IMR-90 (cell line): ENCODE measurements at regions not wholly inside any gene's neighbourhood (a gene's known extent, or its start where the extent isn't known, plus 50 kb on each side); places are given as distances from the start of the nearest gene placed in this dataset.

Experiments
- ATAC-seq: fragments of 200-7000 bp; cut with Tn5 transposase; 2 replicates; pipeline ENCODE4 v1.9.1; 2020; ENCODE audit warnings: low read depth, mild to moderate bottlenecking, moderate library complexity
- BruUV-seq: library from RNA; stranded (reverse); fragments of 400-500 nt; replicated peaks from 2 replicates; lab custom pipeline; 2021; lab: Mats Ljungman, UMichigan
- CTCF ChIA-PET: fragments of 300-600 bp; formaldehyde crosslinking; extraction: SDS; loops from one replicate; lab custom pipeline; 2021; ENCODE audit warnings: antibody characterized with exemption; lab: Yijun Ruan, JAX
- POLR2A ChIA-PET: fragments of 300-600 bp; sonication (Branson Sonifier 250); formaldehyde crosslinking; loops from one replicate; lab custom pipeline; 2022; ENCODE audit warnings: antibody characterized with exemption; ENCODE audit not compliant: unreplicated experiment; lab: Charles Lee
- DNase-seq: peaks from one replicate; pipeline ENCODE4 v3.0.0; 2013
- H2AFZ ChIP-seq: replicated peaks from 2 replicates; pipeline ENCODE3; 2013; ENCODE audit warnings: low read length, mild to moderate bottlenecking; ENCODE audit not compliant: poor library complexity
- H2AK5ac ChIP-seq: 2 replicates; pipeline ENCODE4 v1.6.1; 2013; ENCODE audit warnings: low read depth, low read length, inconsistent platforms
- H2AK9ac ChIP-seq: replicated peaks from 2 replicates; pipeline ENCODE3; 2013; ENCODE audit warnings: mild to moderate bottlenecking, low read depth, low read length, moderate library complexity; ENCODE audit not compliant: poor library complexity
- H2BK120ac ChIP-seq: 2 replicates; pipeline ENCODE4 v1.6.1; 2013; ENCODE audit warnings: low read depth, low read length, inconsistent platforms
- H2BK15ac ChIP-seq: 3 replicates; pipeline ENCODE4 v1.6.1; 2013; ENCODE audit warnings: low read depth, low read length, inconsistent platforms
- H2BK20ac ChIP-seq: 2 replicates; pipeline ENCODE4 v1.6.1; 2013; ENCODE audit warnings: low read depth, mild to moderate bottlenecking, inconsistent platforms, low read length, moderate library complexity
- H2BK5ac ChIP-seq: 2 replicates; pipeline ENCODE4 v1.6.1; 2013; ENCODE audit warnings: mild to moderate bottlenecking, low read depth, low read length, inconsistent platforms; ENCODE audit not compliant: poor library complexity, severe bottlenecking
- H3K14ac ChIP-seq: replicated peaks from 2 replicates; pipeline ENCODE4 v1.6.1; 2013; ENCODE audit warnings: low read depth, low read length, inconsistent platforms
- H3K18ac ChIP-seq: 2 replicates; pipeline ENCODE4 v1.6.1; 2013; ENCODE audit warnings: low read depth, low read length, control low read depth
- H3K23ac ChIP-seq: 2 replicates; pipeline ENCODE4 v1.6.1; 2013; ENCODE audit warnings: low read depth, low read length, inconsistent platforms
- H3K27ac ChIP-seq: 2 replicates; pipeline ENCODE4 v1.5.1; 2013; ENCODE audit warnings: mild to moderate bottlenecking, control low read depth, low read length; ENCODE audit not compliant: insufficient read depth
- H3K27me3 ChIP-seq: 2 replicates; pipeline ENCODE4 v1.6.1; 2013; ENCODE audit warnings: low read length; ENCODE audit not compliant: control insufficient read depth, insufficient read depth
- H3K36me3 ChIP-seq: 2 replicates; pipeline ENCODE4 v1.6.1; 2013; ENCODE audit warnings: low read length, mixed read lengths; ENCODE audit not compliant: control insufficient read depth, insufficient read depth
- H3K4ac ChIP-seq: 2 replicates; pipeline ENCODE4 v1.6.1; 2013; ENCODE audit warnings: low read depth, low read length, inconsistent platforms
- H3K4me1 ChIP-seq: 2 replicates; pipeline ENCODE4 v1.6.1; 2013; ENCODE audit warnings: low read length, mixed read lengths; ENCODE audit not compliant: control insufficient read depth, insufficient read depth
- H3K4me2 ChIP-seq: 2 replicates; pipeline ENCODE4 v1.6.1; 2013; ENCODE audit warnings: low read depth, mild to moderate bottlenecking, control low read depth, low read length, moderate library complexity
- H3K4me3 ChIP-seq: 2 replicates; pipeline ENCODE4 v1.5.1; 2013; ENCODE audit warnings: low read depth, mild to moderate bottlenecking, control low read depth, low read length, moderate library complexity; ENCODE audit not compliant: insufficient read depth
- H3K56ac ChIP-seq: 2 replicates; pipeline ENCODE4 v1.6.1; 2013; ENCODE audit warnings: low read length, inconsistent platforms; ENCODE audit not compliant: insufficient read depth; ENCODE audit errors: extremely low read depth
- H3K79me1 ChIP-seq, 2 experiments: 2 replicates each; pipeline ENCODE4 v1.6.1; 2013; ENCODE audit warnings: low read length in 2 of 2, inconsistent platforms in 1 of 2, low read depth in 1 of 2
- H3K9ac ChIP-seq: 2 replicates; pipeline ENCODE4 v1.6.1; 2013; ENCODE audit warnings: low read depth, low read length, control low read depth
- H3K9me1 ChIP-seq: 2 replicates; pipeline ENCODE4 v1.6.1; 2013; ENCODE audit warnings: low read length, inconsistent platforms; ENCODE audit not compliant: insufficient read depth
- H3K9me3 ChIP-seq: 2 replicates; pipeline ENCODE4 v1.6.1; 2013; ENCODE audit warnings: low read length; ENCODE audit not compliant: control insufficient read depth, insufficient read depth
- H4K20me1 ChIP-seq: 2 replicates; pipeline ENCODE4 v1.6.1; 2013; ENCODE audit warnings: low read length, inconsistent platforms; ENCODE audit not compliant: insufficient read depth
- H4K5ac ChIP-seq: 2 replicates; pipeline ENCODE4 v1.6.1; 2013; ENCODE audit warnings: mild to moderate bottlenecking, low read depth, low read length, control low read depth
- H4K8ac ChIP-seq, 2 experiments: 2 replicates each; pipeline ENCODE4 v1.6.1; 2013; ENCODE audit warnings: low read depth in 2 of 2, low read length in 2 of 2, control low read depth in 1 of 2, inconsistent platforms in 1 of 2
- H4K91ac ChIP-seq: 2 replicates; pipeline ENCODE4 v1.6.1; 2013; ENCODE audit warnings: low read depth, low read length, inconsistent platforms; ENCODE audit not compliant: insufficient read depth
- BHLHE40 ChIP-seq: fragments of 150-350 bp; IDR thresholded peaks from 2 replicates; pipeline ENCODE4 v1.6.1; 2016; ENCODE audit warnings: mild to moderate bottlenecking, low read depth, low read length
- CEBPB ChIP-seq: IDR thresholded peaks from 2 replicates; pipeline ENCODE4 v1.6.1; 2012; ENCODE audit warnings: low read depth, low read length, improper control_type of control experiment
- CHD1 ChIP-seq: IDR thresholded peaks from 2 replicates; pipeline ENCODE4 v1.6.1; 2012; ENCODE audit warnings: low read depth, low read length, improper control_type of control experiment
- FOS ChIP-seq: fragments of 150-350 bp; IDR thresholded peaks from 2 replicates; pipeline ENCODE4 v1.6.1; 2016; ENCODE audit warnings: low read depth, low read length
- MAFK ChIP-seq: IDR thresholded peaks from 2 replicates; pipeline ENCODE4 v1.6.1; 2012; ENCODE audit warnings: low read depth, low read length, improper control_type of control experiment
- MAZ ChIP-seq: IDR thresholded peaks from 2 replicates; pipeline ENCODE4 v1.6.1; 2012; ENCODE audit warnings: low read depth, mild to moderate bottlenecking, low read length, improper control_type of control experiment, moderate library complexity, borderline replicate concordance
- MXI1 ChIP-seq: IDR thresholded peaks from 2 replicates; pipeline ENCODE4 v1.6.1; 2012; ENCODE audit warnings: low read depth, mild to moderate bottlenecking, low read length, moderate library complexity, borderline replicate concordance
- NFE2L2 ChIP-seq: fragments of 150-350 bp; IDR thresholded peaks from 2 replicates; pipeline ENCODE4 v1.6.1; 2016; ENCODE audit warnings: low read depth, mild to moderate bottlenecking, low read length
- POLR2A ChIP-seq: IDR thresholded peaks from 2 replicates; pipeline ENCODE4 v1.6.1; 2012; ENCODE audit warnings: mild to moderate bottlenecking, low read depth, low read length
- RAD21 ChIP-seq: IDR thresholded peaks from 2 replicates; pipeline ENCODE4 v1.6.1; 2012; ENCODE audit warnings: low read length, improper control_type of control experiment
- RCOR1 ChIP-seq: IDR thresholded peaks from 2 replicates; pipeline ENCODE4 v1.6.1; 2012; ENCODE audit warnings: mild to moderate bottlenecking, low read length, improper control_type of control experiment; ENCODE audit not compliant: insufficient replicate concordance
- RFX5 ChIP-seq: IDR thresholded peaks from 2 replicates; pipeline ENCODE4 v1.8.0; 2012; ENCODE audit warnings: low read depth, mild to moderate bottlenecking, low read length, moderate library complexity
- SMC3 ChIP-seq: fragments of 150-350 bp; IDR thresholded peaks from 2 replicates; pipeline ENCODE4 v1.6.1; 2016; ENCODE audit warnings: low read depth, mild to moderate bottlenecking, antibody characterized with exemption, low read length, moderate library complexity
- WGBS, 2 experiments: methylation state at CpG; one replicate each; pipeline versions ENCODE4 v1.1.5 to v1.1.7; 2013; ENCODE audit warnings: missing lambda C conversion rate in 2 of 2; ENCODE audit not compliant: insufficient read length in 1 of 2; ENCODE audit errors: extremely low coverage in 2 of 2; 5-methylcytosine and 5-hydroxymethylcytosine counted together
- dilution Hi-C: fragments of 300-500 bp; cut with HindIII; formaldehyde crosslinking; loops from one replicate; pipeline ENCODE4 v1.14.3; 2018; ENCODE audit warnings: low sequenced_read_pairs; ENCODE audit not compliant: unreplicated experiment
- in situ Hi-C: fragments of 300-500 bp; cut with MboI; formaldehyde crosslinking; loops from 3 replicates; pipeline ENCODE4 v1.14.3; 2019; ENCODE audit warnings: low sequenced_read_pairs, inconsistent platforms, mixed read lengths
- intact Hi-C: fragments of 100-400 bp; cut with micrococcal nuclease; formaldehyde crosslinking; loops from 2 replicates; pipeline ENCODE4 v1.10.0; 2022
- TF ChIP-seq, protein P1 (sequence below): fragments of 150-350 bp; IDR thresholded peaks from 2 replicates; pipeline ENCODE4 v1.6.1; 2017; ENCODE audit warnings: mild to moderate bottlenecking, antibody characterized with exemption, low read length, low read depth
- TF ChIP-seq, protein P2 (sequence below): conservative IDR thresholded peaks from 2 replicates; pipeline ENCODE4 v1.5.1; 2012; ENCODE audit warnings: mild to moderate bottlenecking, low read depth, low read length, improper control_type of control experiment
- TF ChIP-seq, protein P3 (sequence below): fragments of 150-350 bp; IDR thresholded peaks from 2 replicates; pipeline ENCODE4 v1.6.1; 2016; ENCODE audit warnings: low read depth, mild to moderate bottlenecking, low read length, moderate library complexity, borderline replicate concordance

DNA sequence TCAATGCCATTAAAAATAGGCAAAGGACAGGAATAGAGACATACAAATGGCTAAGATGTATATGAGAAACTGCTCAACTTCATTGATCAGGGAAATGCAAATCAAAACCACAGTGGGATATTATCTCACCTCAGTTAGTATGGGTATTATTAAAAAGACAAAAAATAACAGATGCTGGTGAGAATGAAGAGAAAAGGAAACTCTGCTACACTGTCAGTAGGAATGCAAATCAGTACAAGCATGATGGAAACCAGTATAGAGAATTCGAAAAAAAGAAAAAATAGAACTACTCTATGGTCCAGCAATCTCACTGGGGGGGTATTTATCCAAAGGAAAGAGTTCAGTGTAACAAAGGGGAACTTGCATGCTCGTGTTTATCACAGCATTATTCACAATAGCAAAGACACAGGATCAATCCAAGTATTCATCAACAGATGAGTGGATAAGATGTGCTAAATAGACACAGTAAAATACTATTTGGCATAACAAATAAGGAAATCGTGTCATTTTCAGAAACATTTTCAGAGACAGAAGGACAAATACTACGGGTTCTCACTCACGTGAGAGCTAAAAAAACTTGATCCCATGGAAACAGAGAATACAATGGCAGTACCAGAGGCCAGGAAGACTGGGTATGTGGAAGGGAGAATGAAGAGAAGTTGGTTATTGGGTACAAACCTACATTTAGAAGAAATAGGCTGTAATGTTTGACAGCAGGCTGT lies 60.6 kb downstream of the CCDC74A start:
- H2BK120ac ChIP-seq, result no peak overlapping the region
- no peaks in the 10 kb centered on the region for H3K4me1 ChIP-seq
- no peak overlapping the region for H3K18ac ChIP-seq

More for the DNA sequence above, 60.6 kb downstream of the CCDC74A start:
- Histone ChIP-seq H4K5ac (no peak overlapping the region), H2AFZ (no peak overlapping the region), H3K36me3 (no peaks in the 10 kb centered on the region), H3K27ac (no peak overlapping the region), H2AK9ac (no peak overlapping the region), H2BK15ac (no peak overlapping the region), H4K91ac (no peak overlapping the region), H2AK5ac (no peak overlapping the region), H4K8ac (no peak overlapping the region), H3K4ac (no peak overlapping the region), H3K9me1 (no peaks in the 10 kb centered on the region), H3K23ac (no peak overlapping the region), H3K27me3 (peaks cover 2% of the 10 kb centered on the region), H3K79me1 (no peaks in the 10 kb centered on the region), H3K4me3 (no peak overlapping the region), H3K56ac (no peak overlapping the region), H2BK20ac (no peak overlapping the region), H3K9me3 (no peaks in the 10 kb centered on the region), H3K9ac (no peak overlapping the region), H3K14ac (no peak overlapping the region), H4K20me1 (no peaks in the 10 kb centered on the region), H2BK5ac (no peak overlapping the region), H3K4me2 (no peak overlapping the region)
- intact Hi-C loops (no loop called here), dilution Hi-C loops (no loop called here), in situ Hi-C loops (no loop called here)
- POLR2A ChIA-PET, result no interaction called here
- no peak for TF ChIP-seq MAZ
- TF ChIP-seq, protein P1, sequence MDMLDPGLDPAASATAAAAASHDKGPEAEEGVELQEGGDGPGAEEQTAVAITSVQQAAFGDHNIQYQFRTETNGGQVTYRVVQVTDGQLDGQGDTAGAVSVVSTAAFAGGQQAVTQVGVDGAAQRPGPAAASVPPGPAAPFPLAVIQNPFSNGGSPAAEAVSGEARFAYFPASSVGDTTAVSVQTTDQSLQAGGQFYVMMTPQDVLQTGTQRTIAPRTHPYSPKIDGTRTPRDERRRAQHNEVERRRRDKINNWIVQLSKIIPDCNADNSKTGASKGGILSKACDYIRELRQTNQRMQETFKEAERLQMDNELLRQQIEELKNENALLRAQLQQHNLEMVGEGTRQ, result no peak
- no peak for TF ChIP-seq RAD21
- TF ChIP-seq, protein P2, sequence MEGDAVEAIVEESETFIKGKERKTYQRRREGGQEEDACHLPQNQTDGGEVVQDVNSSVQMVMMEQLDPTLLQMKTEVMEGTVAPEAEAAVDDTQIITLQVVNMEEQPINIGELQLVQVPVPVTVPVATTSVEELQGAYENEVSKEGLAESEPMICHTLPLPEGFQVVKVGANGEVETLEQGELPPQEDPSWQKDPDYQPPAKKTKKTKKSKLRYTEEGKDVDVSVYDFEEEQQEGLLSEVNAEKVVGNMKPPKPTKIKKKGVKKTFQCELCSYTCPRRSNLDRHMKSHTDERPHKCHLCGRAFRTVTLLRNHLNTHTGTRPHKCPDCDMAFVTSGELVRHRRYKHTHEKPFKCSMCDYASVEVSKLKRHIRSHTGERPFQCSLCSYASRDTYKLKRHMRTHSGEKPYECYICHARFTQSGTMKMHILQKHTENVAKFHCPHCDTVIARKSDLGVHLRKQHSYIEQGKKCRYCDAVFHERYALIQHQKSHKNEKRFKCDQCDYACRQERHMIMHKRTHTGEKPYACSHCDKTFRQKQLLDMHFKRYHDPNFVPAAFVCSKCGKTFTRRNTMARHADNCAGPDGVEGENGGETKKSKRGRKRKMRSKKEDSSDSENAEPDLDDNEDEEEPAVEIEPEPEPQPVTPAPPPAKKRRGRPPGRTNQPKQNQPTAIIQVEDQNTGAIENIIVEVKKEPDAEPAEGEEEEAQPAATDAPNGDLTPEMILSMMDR, result no peak
- no peak for TF ChIP-seq SMC3
- TF ChIP-seq BHLHE40, result no peak
- TF ChIP-seq CEBPB, result no peak
- TF ChIP-seq MAFK, result no peak
- TF ChIP-seq RCOR1, result no peak
- no peak for TF ChIP-seq FOS
- TF ChIP-seq MXI1, result no peak
- no peak for TF ChIP-seq POLR2A
- TF ChIP-seq NFE2L2, result no peak
- no peak for TF ChIP-seq RFX5
- no peak for TF ChIP-seq CHD1
- TF ChIP-seq, protein P3, sequence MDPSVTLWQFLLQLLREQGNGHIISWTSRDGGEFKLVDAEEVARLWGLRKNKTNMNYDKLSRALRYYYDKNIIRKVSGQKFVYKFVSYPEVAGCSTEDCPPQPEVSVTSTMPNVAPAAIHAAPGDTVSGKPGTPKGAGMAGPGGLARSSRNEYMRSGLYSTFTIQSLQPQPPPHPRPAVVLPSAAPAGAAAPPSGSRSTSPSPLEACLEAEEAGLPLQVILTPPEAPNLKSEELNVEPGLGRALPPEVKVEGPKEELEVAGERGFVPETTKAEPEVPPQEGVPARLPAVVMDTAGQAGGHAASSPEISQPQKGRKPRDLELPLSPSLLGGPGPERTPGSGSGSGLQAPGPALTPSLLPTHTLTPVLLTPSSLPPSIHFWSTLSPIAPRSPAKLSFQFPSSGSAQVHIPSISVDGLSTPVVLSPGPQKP, result no peak
- CTCF ChIA-PET, result no interaction called here
- no TSS peak for BruUV-seq
- DNase-seq (no peak), ATAC-seq (no peak)
- no CpG with 5 or more reads among the region's 5 CpGs for WGBS, 2 experiments
